ENCODE measurements at regions not wholly inside any gene's neighbourhood (a gene's known extent, or its start where the extent isn't known, plus 50 kb on each side); places are given as distances from the start of the nearest gene placed in this dataset.

DNA sequence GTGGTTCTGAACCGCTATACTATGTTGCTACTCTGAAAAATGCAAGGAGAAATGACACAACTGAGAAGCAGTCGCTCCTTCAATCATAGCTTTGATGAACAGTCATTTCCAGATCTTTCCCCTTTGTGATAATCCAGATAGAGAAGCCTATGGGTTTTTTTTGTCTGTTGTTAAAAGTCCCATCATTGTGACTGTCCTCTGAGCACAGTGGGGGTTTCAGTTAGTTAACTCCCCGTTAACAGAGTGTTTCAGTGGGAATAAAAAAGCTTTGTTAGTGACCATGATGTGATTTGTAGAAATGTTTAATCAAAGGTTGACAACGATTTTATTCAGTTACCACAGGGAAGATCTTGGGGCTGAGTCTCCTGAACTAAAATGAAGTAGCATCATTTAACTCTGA, 176.2 kb upstream of the MAOA start:
- H3K27ac Mint-ChIP-seq = peak overlapping the region; percentile 3 to 87 (median 70)
- Histone ChIP-seq H3K27ac (ENCODE audit: insufficient read depth, low read length, poor library complexity, severe bottlenecking) (peak overlapping the region; percentile 53), H3K4me3 (ENCODE audit: low read depth, low read length) (peak overlapping the region; percentile 47), H3K4me1 (ENCODE audit: control insufficient read depth, insufficient read depth, low read length, poor library complexity, severe bottlenecking) (peaks cover 4% of the 10 kb centered on the region), H3K27me3 (ENCODE audit: control insufficient read depth, insufficient read depth, low read length) (no peaks in the 10 kb centered on the region), H3K36me3 (ENCODE audit: control insufficient read depth, insufficient read depth, low read length) (no peaks in the 10 kb centered on the region), H3K9me3 (ENCODE audit: control insufficient read depth in 2 of 2, low read length in 2 of 2) (peaks cover 0 to 7% of the 10 kb centered on the region in 2 experiments)
- H3K4me1 Mint-ChIP-seq = peaks cover 4 to 23% (median 15%) of the 10 kb centered on the region in 4 donors
- no peaks in the 10 kb centered on the region for H3K27me3 Mint-ChIP-seq
- peak overlapping the region; percentile 9 to 73 (median 22) for H3K4me3 Mint-ChIP-seq
- DNase-seq = no peak
- peaks cover 0 to 8% (median 0%) of the 10 kb centered on the region in 7 donors for H3K9me3 Mint-ChIP-seq
- no peaks in the 10 kb centered on the region for H3K36me3 Mint-ChIP-seq
- ATAC-seq (ENCODE audit: low read depth in 2 of 2) = no peak

DNA sequence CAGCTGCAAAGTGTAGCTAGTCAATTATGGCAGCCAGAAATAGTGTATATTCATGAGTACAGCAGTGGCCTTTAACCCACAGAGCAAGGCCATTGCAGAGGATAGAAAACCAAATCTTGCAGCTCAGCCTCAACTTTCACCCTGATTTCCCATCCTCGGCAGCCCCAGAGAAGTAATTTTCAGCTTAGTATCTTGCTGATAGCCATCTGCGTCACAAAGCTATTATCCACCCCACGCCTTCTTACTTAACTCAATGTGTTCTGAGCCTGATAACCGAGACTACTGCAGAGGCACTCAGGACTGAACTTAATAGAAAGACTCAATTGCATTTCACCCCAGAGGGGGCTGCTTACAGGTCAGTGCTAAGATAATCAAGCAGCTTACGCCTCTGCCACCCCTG, 174.5 kb upstream of the MAOA start:
- Mint-ChIP-seq H3K27me3 (no peaks in the 10 kb centered on the region), H3K27ac (no peak overlapping the region), H3K4me3 (no peak overlapping the region), H3K36me3 (no peaks in the 10 kb centered on the region), H3K9me3 (peaks cover 0 to 8% (median 0%) of the 10 kb centered on the region in 7 donors), H3K4me1 (peaks cover 4 to 23% (median 15%) of the 10 kb centered on the region in 4 donors)
- DNase-seq (no peak), ATAC-seq (ENCODE audit: low read depth in 2 of 2) (no peak)
- Histone ChIP-seq H3K27ac (ENCODE audit: insufficient read depth, low read length, poor library complexity, severe bottlenecking) (no peak overlapping the region), H3K4me3 (ENCODE audit: low read depth, low read length) (no peak overlapping the region), H3K27me3 (ENCODE audit: control insufficient read depth, insufficient read depth, low read length) (no peaks in the 10 kb centered on the region), H3K36me3 (ENCODE audit: control insufficient read depth, insufficient read depth, low read length) (no peaks in the 10 kb centered on the region), H3K9me3 (ENCODE audit: control insufficient read depth in 2 of 2, low read length in 2 of 2) (peaks cover 0 to 7% of the 10 kb centered on the region in 2 experiments), H3K4me1 (ENCODE audit: control insufficient read depth, insufficient read depth, low read length, poor library complexity, severe bottlenecking) (peaks cover 4% of the 10 kb centered on the region)

DNA sequence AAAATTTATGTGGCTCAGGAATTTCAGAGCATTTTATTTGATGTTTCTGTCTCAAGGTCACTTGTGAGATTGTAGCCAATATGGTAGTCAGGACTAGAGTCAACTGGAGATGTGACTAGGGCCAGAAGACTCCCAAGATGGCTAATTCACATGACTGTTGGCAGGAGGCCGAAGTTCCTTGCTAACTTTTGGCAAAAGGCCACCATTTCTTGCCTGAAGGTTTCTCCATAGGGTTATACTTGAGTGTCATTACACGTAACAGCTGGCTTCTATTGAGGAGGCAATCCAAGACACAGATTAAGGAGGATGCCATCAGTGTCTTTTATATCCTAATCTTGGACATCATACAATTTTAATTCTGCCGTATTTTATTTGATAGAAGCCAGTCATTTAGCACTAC, 162.3 kb upstream of the MAOA start:
- DNase-seq (no peak), ATAC-seq (ENCODE audit: low read depth in 2 of 2) (no peak)
- Mint-ChIP-seq H3K4me1 (no peaks in the 10 kb centered on the region), H3K36me3 (no peaks in the 10 kb centered on the region), H3K27ac (no peak overlapping the region), H3K9me3 (peaks cover 0 to 5% (median 0%) of the 10 kb centered on the region in 7 donors), H3K4me3 (no peak overlapping the region), H3K27me3 (no peaks in the 10 kb centered on the region)
- H3K4me3 ChIP-seq (ENCODE audit: low read depth, low read length) = no peak overlapping the region
- no peaks in the 10 kb centered on the region for H3K36me3 ChIP-seq (ENCODE audit: control insufficient read depth, insufficient read depth, low read length)
- no peaks in the 10 kb centered on the region for H3K4me1 ChIP-seq (ENCODE audit: control insufficient read depth, insufficient read depth, low read length, poor library complexity, severe bottlenecking)
- no peaks in the 10 kb centered on the region for H3K27me3 ChIP-seq (ENCODE audit: control insufficient read depth, insufficient read depth, low read length)
- peaks cover 0 to 1% of the 10 kb centered on the region in 2 experiments for H3K9me3 ChIP-seq (ENCODE audit: control insufficient read depth in 2 of 2, low read length in 2 of 2)
- H3K27ac ChIP-seq (ENCODE audit: insufficient read depth, low read length, poor library complexity, severe bottlenecking) = no peak overlapping the region

DNA sequence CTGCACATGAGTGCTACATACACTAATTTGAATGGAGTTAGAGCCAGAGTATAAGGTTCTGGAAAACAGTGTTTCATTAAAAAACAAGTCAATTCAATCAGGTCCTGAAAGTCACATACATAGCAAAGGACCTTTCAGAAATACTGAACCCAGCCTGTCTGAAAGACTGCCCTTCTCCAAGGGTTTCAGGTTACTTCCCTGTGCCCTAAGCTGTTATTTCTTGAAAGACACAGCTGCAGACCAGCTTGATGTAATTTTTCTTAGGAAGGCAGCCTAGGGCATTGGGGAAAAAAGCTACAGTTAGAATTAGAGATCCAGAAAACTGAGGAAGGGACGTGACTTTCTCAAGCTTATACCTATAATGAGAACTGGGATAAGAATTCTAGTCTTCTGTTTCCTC, 155.9 kb upstream of the MAOA start:
- ATAC-seq (ENCODE audit: low read depth in 2 of 2) (no peak), DNase-seq (no peak)
- Mint-ChIP-seq H3K27ac (no peak overlapping the region), H3K4me1 (peaks cover 0 to 11% (median 4%) of the 10 kb centered on the region in 4 donors), H3K4me3 (no peak overlapping the region), H3K9me3 (peaks cover 0 to 4% (median 0%) of the 10 kb centered on the region in 7 donors), H3K36me3 (no peaks in the 10 kb centered on the region), H3K27me3 (no peaks in the 10 kb centered on the region)
- Histone ChIP-seq H3K36me3 (ENCODE audit: control insufficient read depth, insufficient read depth, low read length) (no peaks in the 10 kb centered on the region), H3K4me3 (ENCODE audit: low read depth, low read length) (no peak overlapping the region), H3K27ac (ENCODE audit: insufficient read depth, low read length, poor library complexity, severe bottlenecking) (no peak overlapping the region), H3K4me1 (ENCODE audit: control insufficient read depth, insufficient read depth, low read length, poor library complexity, severe bottlenecking) (no peaks in the 10 kb centered on the region), H3K27me3 (ENCODE audit: control insufficient read depth, insufficient read depth, low read length) (no peaks in the 10 kb centered on the region), H3K9me3 (ENCODE audit: control insufficient read depth in 2 of 2, low read length in 2 of 2) (peaks cover 0 to 1% of the 10 kb centered on the region in 2 experiments)

DNA sequence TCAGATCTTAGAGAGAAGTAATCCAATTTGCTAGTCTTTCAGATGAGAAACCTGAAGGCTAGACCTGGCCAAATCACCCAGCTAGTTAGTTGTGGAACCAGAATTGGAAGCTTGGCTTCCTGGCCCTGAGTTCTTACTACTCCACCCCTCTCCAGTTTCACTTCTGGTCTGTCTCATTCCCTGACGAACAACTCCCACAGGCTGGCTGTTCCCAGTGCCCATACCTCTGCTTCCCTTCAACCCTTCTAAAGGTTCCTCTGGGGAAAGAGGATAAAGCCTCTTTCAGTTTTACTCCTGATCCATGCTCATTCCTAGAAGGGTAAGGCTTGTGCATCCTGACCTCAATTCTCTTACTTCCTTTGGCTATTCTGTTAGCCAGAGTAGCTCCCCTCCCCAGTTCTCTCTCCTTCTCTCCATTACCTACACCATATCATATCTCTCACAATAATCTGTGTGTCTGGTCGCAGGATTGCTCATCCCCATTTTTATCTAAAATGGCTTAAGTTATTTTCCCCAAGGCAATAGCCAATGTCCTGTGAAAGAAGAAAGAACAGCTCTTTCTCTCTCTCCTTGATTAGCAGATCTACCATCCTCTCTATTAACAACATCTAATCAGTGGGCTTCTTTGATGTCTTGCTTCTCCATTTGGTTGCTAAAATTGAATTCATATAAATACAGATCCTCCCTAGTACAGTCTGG, 155.0 kb upstream of the MAOA start:
- no peak for ATAC-seq (ENCODE audit: low read depth in 2 of 2)

DNA sequence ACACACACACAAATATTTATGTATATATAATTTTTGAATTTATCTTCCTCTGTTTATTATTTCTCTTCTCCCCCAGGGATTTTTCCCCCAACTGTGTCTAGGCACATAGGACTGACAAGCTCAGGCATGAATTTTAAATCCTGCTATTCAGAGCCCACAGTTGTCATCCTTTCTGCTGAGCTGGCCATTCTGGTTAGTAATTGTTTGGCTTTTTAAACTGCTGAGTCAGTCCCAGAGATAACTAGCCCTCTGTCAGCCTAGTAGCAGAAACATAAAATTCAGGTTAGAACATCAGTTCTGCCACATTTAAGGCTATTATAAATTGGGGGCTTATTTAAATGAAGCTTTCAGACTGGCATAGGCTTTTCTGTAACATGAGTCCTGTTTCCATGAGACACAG, 151.7 kb upstream of the MAOA start:
- Mint-ChIP-seq H3K36me3 (no peaks in the 10 kb centered on the region), H3K27me3 (no peaks in the 10 kb centered on the region), H3K27ac (no peak overlapping the region), H3K4me1 (peaks cover 0 to 11% (median 4%) of the 10 kb centered on the region in 4 donors), H3K4me3 (no peak overlapping the region), H3K9me3 (peaks cover 0 to 2% (median 0%) of the 10 kb centered on the region in 7 donors)
- no peak for ATAC-seq (ENCODE audit: low read depth in 2 of 2)
- Histone ChIP-seq H3K4me3 (ENCODE audit: low read depth, low read length) (no peak overlapping the region), H3K27ac (ENCODE audit: insufficient read depth, low read length, poor library complexity, severe bottlenecking) (no peak overlapping the region), H3K9me3 (ENCODE audit: control insufficient read depth in 2 of 2, low read length in 2 of 2) (no peaks in the 10 kb centered on the region), H3K4me1 (ENCODE audit: control insufficient read depth, insufficient read depth, low read length, poor library complexity, severe bottlenecking) (no peaks in the 10 kb centered on the region), H3K36me3 (ENCODE audit: control insufficient read depth, insufficient read depth, low read length) (no peaks in the 10 kb centered on the region), H3K27me3 (ENCODE audit: control insufficient read depth, insufficient read depth, low read length) (no peaks in the 10 kb centered on the region)
- no peak for DNase-seq

More for the DNA sequence above, 155.0 kb upstream of the MAOA start:
- H3K27me3 Mint-ChIP-seq = no peaks in the 10 kb centered on the region
- peak overlapping the region in 2 of 3 donors; percentile 5 to 34 for H3K27ac Mint-ChIP-seq
- no peak for DNase-seq
- peaks cover 0 to 11% (median 4%) of the 10 kb centered on the region in 4 donors for H3K4me1 Mint-ChIP-seq
- Histone ChIP-seq H3K27ac (ENCODE audit: insufficient read depth, low read length, poor library complexity, severe bottlenecking) (no peak overlapping the region), H3K27me3 (ENCODE audit: control insufficient read depth, insufficient read depth, low read length) (no peaks in the 10 kb centered on the region), H3K9me3 (ENCODE audit: control insufficient read depth in 2 of 2, low read length in 2 of 2) (peaks cover 0 to 1% of the 10 kb centered on the region in 2 experiments), H3K4me1 (ENCODE audit: control insufficient read depth, insufficient read depth, low read length, poor library complexity, severe bottlenecking) (no peaks in the 10 kb centered on the region), H3K4me3 (ENCODE audit: low read depth, low read length) (no peak overlapping the region), H3K36me3 (ENCODE audit: control insufficient read depth, insufficient read depth, low read length) (no peaks in the 10 kb centered on the region)
- H3K4me3 Mint-ChIP-seq = no peak overlapping the region
- H3K36me3 Mint-ChIP-seq = no peaks in the 10 kb centered on the region
- peaks cover 0 to 4% (median 0%) of the 10 kb centered on the region in 7 donors for H3K9me3 Mint-ChIP-seq

DNA sequence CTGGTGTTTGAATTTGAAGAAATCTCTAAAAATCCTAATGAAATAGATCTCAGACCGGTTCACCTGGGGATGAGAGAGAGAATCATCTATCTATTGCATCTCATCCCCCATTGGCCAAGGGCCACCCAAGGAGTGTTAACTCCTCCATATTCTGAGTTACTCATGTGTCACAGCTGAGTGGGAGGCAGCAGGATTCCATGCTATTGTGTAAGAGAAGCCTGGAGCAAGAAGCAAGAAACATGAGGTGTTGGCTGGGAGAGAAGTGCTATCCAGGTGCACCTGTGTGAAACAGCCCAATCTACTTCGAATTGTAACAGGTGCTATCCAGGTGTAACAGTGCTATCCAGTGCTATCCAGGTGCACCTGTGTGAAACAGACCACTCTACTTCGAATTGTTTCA, 150.3 kb upstream of the MAOA start:
- Mint-ChIP-seq H3K4me1 (peaks cover 0 to 7% (median 4%) of the 10 kb centered on the region in 4 donors), H3K9me3 (peaks cover 0 to 2% (median 0%) of the 10 kb centered on the region in 7 donors), H3K27me3 (no peaks in the 10 kb centered on the region), H3K36me3 (no peaks in the 10 kb centered on the region), H3K27ac (no peak overlapping the region), H3K4me3 (no peak overlapping the region)
- H3K27me3 ChIP-seq (ENCODE audit: control insufficient read depth, insufficient read depth, low read length) = no peaks in the 10 kb centered on the region
- no peak for ATAC-seq (ENCODE audit: low read depth in 2 of 2)
- H3K9me3 ChIP-seq (ENCODE audit: control insufficient read depth in 2 of 2, low read length in 2 of 2) = no peaks in the 10 kb centered on the region
- no peak for DNase-seq
- no peaks in the 10 kb centered on the region for H3K4me1 ChIP-seq (ENCODE audit: control insufficient read depth, insufficient read depth, low read length, poor library complexity, severe bottlenecking)
- no peak overlapping the region for H3K27ac ChIP-seq (ENCODE audit: insufficient read depth, low read length, poor library complexity, severe bottlenecking)
- H3K4me3 ChIP-seq (ENCODE audit: low read depth, low read length) = no peak overlapping the region
- no peaks in the 10 kb centered on the region for H3K36me3 ChIP-seq (ENCODE audit: control insufficient read depth, insufficient read depth, low read length)

DNA sequence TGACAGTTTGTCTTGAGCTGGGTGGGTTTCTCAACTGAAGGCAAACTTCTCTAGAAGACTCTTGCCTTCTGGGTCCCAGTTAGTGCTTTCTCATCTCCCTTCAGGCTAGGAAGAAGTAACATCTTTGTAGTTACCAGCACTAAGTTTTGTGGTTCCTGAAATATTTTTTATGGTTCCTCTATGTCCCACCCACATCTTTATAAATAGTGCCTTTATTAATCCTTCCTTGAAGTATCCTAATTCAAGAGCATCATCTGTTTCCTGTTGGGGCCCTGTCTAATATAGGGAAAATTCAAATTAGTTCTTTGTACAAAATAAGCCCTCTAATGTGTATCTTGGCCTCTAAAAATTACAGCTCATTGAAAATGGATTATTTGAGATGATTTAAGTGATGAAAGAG, 147.4 kb upstream of the MAOA start:
- H3K4me3 ChIP-seq (ENCODE audit: low read depth, low read length) = no peak overlapping the region
- no peaks in the 10 kb centered on the region for H3K4me1 ChIP-seq (ENCODE audit: control insufficient read depth, insufficient read depth, low read length, poor library complexity, severe bottlenecking)
- no peaks in the 10 kb centered on the region for H3K36me3 ChIP-seq (ENCODE audit: control insufficient read depth, insufficient read depth, low read length)
- H3K4me3 Mint-ChIP-seq = no peak overlapping the region
- no peaks in the 10 kb centered on the region for H3K36me3 Mint-ChIP-seq
- H3K27ac Mint-ChIP-seq = no peak overlapping the region
- H3K4me1 Mint-ChIP-seq = no peaks in the 10 kb centered on the region
- ATAC-seq (ENCODE audit: low read depth in 2 of 2) = no peak
- H3K9me3 ChIP-seq (ENCODE audit: control insufficient read depth in 2 of 2, low read length in 2 of 2) = no peaks in the 10 kb centered on the region
- H3K27me3 Mint-ChIP-seq = no peaks in the 10 kb centered on the region
- DNase-seq = no peak
- no peaks in the 10 kb centered on the region for H3K27me3 ChIP-seq (ENCODE audit: control insufficient read depth, insufficient read depth, low read length)
- H3K27ac ChIP-seq (ENCODE audit: insufficient read depth, low read length, poor library complexity, severe bottlenecking) = no peak overlapping the region
- peaks cover 0 to 2% (median 0%) of the 10 kb centered on the region in 7 donors for H3K9me3 Mint-ChIP-seq
